GM18505 (cell line): ENCODE measurements at regions not wholly inside any gene's neighbourhood (a gene's known extent, or its start where the extent isn't known, plus 50 kb on each side); places are given as distances from the start of the nearest gene placed in this dataset.

Experiments
- ATAC-seq: cut with Tn5 transposase; IDR thresholded peaks from one replicate; pipeline ENCODE4 v1.9.1; 2021; ENCODE audit not compliant: unreplicated experiment
- POLR2A ChIP-seq: IDR thresholded peaks from 4 replicates; pipeline ENCODE4 v1.6.1; 2011; ENCODE audit warnings: borderline replicate concordance; ENCODE audit not compliant: insufficient read depth, insufficient read length; ENCODE audit errors: extremely low read depth

DNA sequence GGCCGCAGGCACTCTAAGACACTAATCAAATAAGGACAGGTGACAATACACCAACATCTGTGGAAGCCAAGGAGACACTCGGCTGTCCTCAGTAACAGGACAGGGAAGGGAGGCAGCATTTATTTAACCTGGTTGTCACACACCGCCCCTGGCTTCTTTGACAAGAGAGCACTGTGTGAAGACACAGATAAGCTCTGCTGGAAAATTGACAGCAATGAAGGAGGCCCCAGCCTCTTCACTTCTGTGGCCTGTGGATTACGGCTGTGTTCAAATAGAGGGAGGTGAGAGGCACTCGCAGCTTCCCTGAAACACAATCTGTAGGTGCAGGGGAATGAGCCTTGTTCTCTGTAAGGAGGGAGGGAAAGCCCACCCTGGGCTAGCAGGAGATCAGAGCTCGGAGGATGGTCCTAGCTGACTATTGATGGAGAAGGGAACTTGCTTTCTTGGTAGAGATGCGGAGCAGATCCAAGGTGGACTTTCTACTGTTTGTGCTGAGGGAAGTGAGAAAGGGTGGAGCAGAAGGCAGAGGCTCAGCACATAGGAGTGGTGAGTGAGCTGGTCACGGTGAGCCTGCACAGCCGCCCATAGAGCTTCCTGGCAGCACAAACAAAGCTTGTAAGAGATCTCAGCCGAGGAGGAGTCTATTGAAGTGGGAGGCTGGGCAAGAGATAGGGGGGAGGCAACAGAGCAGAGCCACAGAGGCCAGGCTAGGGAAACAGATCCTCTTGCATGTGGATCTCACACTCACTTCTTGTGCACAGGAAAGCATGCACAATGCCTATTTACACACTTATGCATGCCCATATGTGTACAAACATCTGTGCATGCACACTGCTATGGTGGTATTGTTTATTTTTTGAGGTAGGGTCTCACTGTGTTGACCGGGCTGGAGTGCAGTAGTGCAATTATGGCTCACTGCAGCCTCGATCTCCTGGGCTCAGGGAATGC, 114.6 kb upstream of the THY1 start:
- ATAC-seq, result no peak
- TF ChIP-seq POLR2A, result no peak

DNA sequence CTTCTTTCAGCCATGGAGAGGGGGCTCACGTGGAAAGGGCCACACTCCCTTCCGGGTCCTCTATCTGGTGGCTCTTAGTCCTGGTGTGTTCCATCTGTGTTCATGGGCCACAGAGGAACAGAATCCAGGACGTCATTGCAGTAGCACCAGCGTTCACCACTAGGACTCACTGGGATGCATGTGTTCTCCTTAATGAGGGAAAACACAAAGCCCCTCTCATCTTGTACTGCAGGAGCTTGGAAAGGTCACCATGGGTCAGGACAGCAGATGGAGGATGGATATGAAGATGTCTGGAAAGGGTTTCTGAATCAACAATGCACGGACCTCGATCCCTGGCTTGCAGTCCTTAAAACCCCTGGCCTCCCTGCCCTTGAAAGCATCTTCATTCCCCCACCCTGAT, 113.8 kb upstream of the THY1 start:
- no peak for ATAC-seq

DNA sequence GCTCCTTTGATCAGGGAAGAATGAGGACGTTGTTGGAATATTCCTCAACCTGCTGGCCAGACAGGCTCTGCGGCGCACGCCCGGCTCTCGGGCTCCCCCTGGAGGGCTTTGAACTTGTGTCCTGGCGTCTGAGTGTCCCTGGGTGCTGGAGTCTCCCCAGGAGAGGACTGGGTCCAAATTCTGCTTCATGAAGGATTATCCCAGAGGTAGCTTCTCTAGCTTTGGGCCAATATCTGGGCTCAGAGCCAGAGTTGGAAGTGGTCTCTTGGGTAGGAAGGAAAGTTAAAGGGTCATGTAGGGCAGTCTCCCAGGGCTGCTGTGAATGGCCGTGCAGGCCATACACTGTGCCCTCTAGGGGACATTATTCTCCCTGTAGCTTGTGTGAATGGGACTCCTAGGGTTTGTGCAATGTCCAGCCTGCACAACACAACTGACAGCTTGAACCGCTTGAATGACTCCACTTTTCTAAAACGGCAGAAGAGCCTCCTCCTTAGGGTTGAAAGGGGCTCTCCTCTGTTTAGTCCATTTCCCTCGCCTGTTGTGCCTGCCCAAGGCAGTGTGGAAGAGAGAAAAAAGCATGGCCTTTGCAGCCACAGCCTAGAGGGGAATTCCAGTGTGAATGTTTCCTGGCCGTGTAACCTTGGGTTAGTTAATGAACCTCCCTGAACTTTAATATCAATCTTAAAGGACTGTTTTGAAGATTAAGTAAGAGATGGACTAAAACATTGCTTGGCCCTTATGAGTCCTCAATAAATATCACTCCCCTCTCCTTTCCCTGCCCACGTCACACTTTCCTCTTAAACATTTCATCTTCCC, 111.2 kb upstream of the THY1 start:
- TF ChIP-seq POLR2A, result no peak
- ATAC-seq, result no peak

More for the DNA sequence above, 113.8 kb upstream of the THY1 start:
- no peak for TF ChIP-seq POLR2A

DNA sequence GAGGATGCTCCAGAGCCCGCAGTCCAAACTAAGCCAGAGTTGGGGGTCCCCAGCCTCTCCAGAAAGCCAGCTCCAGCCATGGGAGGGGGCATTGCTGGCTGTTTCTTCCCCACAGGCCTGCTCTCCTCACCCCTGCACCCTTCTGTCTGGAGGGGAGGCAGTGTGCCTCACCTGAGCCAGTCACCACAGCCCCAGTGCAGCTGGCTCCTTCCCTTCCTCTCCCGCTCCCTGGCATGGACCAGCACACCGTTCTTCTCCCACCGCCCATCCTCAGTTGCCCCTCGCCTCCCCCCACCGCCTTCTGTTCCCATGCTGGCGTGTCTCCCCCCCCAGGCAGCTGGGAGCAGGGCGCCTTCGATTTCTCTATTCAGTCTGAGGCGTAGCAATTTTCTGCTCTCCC, 110.5 kb upstream of the THY1 start:
- TF ChIP-seq POLR2A, result no peak
- ATAC-seq, result no peak

DNA sequence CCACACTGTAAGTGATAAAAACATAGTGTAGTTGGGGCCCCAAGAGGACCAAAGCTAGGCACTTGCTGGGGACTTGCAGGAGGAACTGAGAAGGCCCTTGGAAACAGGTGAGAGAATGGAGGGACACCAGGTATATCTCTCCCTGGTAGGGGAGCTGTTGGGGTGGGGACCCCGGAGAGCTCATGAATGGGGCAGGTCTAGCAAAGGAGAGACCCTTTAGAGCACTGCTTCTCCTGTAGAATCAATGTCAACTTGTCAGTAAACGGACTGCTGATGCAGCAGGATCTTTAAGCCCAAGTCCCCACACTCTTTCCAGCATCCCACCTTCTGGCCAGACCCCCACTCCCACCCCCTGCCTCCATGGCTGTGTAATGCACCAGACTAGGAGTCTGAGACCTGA, 109.6 kb upstream of the THY1 start:
- no peak for ATAC-seq
- no peak for TF ChIP-seq POLR2A

DNA sequence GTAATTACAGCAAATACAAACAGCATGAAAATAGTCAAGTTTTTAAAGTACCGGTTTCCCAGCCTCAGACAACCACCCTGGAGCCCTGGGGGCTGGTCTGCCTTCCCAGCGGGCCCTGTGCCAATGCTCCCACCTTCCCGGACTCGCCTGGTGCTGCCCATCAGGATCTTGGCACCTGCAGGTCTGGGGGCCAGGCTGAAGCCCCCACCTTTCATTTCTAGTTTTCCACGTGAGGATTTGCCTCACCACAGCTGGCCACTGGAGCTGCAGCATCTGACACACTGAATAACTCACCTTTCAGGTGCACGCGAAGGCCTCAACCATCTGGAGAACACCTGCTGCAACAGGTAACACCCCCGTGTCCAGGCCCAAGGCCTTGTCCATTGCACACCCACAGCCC, 108.7 kb upstream of the THY1 start:
- no peak for TF ChIP-seq POLR2A

DNA sequence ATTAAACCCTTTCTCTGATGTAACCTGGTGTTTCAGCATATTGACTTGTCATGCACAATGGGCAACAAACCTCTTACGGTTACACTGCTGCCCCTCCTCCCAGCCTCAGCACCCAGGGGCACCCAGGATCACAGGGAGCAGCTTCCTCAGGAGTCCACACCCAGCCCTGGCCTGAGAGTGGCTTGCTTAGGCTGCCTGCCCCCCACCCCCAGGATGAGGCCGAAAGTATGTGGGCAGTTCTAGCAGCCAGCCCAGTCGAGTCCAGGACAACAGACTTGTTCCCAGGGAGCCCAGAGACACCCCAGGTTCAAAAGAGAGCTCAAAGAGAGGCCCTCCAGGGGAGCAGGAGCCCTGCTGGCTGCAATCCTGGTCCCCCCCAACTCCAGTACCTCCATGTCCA, 108.1 kb upstream of the THY1 start:
- no peak for ATAC-seq
- no peak for TF ChIP-seq POLR2A

More for the DNA sequence above, 108.7 kb upstream of the THY1 start:
- no peak for ATAC-seq

DNA sequence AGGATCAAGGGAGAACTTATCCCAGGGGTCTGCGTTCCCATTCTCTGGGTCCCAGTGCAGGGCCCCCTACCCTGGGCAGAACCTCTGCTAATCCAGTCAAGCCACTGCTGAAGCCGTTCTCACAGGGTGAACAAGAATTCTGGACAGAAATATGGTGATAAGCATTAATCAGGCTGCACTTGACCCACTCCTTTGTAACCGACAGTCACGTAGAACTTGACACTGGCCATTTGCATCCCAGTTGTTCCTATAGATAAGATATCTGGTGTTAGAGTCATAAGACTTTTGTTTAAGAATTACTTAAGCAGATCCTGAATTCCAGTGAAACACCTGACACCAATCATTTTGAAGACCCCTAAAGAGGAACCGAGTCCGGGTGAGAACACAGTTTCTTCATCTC, 107.5 kb upstream of the THY1 start:
- no peak for ATAC-seq
- TF ChIP-seq POLR2A, result no peak

DNA sequence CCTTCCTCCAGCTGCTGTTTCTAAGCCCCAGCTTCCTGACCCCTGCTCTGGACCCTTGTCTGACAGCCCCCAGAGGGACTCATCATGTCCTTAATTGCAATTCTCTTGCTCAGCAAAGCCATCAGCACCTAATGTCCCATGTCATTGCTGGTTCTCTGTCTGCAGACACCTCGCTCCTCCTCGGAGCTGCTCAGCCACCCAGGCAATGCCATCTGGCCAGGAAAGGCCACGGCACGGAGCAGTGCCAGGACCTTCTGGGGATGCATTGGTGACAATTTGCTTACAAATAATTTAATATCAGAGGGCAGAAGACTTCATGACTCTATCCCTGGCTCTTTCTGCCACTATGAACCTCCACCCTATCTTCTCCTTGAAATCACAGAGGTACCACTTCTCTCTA, 107.0 kb upstream of the THY1 start:
- no peak for TF ChIP-seq POLR2A
- ATAC-seq, result no peak

DNA sequence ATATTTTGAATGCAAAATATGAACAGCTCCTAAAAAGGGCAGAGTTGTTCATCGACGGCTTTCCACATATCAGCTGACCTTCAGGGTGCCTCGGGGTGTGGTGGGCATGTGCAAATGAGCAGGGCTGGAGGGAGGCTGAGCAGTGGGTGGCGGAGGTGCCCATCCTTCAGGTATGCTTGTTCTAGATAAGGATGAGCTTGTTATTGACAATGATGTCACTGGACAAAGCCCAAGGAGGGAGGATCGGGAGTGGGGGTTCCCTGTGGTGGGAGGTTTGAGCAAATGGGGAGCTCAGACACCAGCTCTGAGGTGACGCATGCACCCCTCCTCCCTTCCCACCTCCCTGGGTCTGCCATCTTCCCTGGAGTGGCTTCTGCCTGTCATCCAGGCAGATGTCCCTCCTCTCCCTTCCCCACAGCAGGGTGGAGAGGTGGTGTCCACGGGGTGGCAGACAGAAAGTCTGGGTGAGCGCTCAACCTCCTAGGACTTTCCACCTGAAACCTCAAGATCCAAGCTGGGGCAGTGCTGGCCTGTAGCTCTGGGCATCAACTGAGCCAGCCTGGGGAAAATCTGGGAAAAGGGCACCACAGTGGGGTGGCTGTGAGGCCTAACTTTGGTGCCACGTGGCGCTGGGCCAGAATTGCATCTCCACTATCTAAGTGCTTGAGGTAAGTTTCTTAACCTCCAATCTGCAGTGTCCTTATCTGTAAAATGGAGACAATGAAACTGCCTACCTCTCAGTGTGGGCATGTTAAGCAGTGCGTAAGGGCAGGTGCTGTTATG, 106.3 kb upstream of the THY1 start:
- no peak for ATAC-seq
- no peak for TF ChIP-seq POLR2A

DNA sequence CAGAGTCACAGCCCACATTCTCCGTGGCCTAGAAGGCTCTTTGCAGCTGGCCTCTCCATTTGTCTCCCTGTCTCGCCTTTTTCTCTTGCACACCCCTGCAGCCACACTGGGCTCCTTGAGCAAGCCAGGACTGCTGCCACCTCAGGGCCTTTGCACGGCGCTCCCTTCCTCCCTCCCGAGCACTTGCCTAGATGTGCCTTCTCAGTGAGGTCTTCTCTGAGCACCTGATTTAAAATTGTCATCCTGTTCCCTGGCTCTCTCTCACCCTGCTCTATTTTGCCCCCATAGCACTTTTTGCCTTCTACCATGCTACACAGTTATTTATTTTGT, 102.9 kb upstream of the THY1 start:
- no peak for ATAC-seq
- no peak for TF ChIP-seq POLR2A

DNA sequence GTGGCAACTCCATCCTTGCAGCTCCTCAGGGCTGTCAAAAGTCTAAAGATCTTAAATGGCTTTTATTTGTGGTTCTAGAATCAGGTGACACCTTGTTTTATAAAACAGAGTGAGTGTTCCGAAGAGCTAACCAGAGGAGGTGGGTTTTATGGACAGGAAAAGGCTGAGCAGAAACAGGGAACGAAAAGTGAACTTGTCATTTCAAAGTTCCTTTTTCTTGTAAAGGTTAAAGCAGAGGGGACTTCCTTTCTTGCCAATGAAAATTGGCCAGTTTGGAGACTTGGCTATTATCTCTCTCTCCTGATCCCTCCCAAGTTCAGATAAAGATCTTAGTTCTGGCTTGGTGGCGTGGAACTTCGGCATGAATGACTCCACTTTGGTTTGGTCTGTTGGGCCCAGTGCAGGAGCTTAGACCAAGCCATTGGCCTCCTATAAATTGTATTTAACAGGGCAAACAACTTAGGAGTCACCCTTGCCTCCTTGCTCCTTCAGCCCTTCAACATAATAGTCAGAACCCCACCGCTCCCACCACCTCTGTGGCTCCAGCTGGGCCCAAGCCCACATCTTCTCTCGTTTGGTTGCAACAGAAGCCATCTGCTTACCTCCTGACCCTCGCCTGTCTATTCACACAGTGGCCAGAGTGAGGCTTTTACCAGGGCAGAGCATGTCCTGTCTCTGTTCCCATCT, 102.4 kb upstream of the THY1 start:
- no peak for TF ChIP-seq POLR2A

More for the DNA sequence above, 102.4 kb upstream of the THY1 start:
- ATAC-seq, result no peak
